NB4 (cell line): ENCODE measurements at regions not wholly inside any gene's neighbourhood (a gene's known extent, or its start where the extent isn't known, plus 50 kb on each side); places are given as distances from the start of the nearest gene placed in this dataset.

ENCODE experiments used
- DNase-seq: peaks from one replicate; pipeline ENCODE4 v3.0.0; 2010; ENCODE audit warnings: low read depth
- H3K4me3 ChIP-seq: one replicate; pipeline ENCODE4 v1.5.1; 2011; ENCODE audit warnings: mild to moderate bottlenecking, low read depth, low read length, moderate library complexity
- CTCF ChIP-seq: IDR thresholded peaks from one replicate; pipeline ENCODE4 v1.5.1; 2012; ENCODE audit warnings: low read depth, low read length
- MYC ChIP-seq: IDR thresholded peaks from 2 replicates; pipeline ENCODE4 v1.6.1; 2011; ENCODE audit warnings: low read depth, low read length
- POLR2A ChIP-seq: IDR thresholded peaks from 2 replicates; pipeline ENCODE4 v1.6.1; 2011; ENCODE audit warnings: mild to moderate bottlenecking; ENCODE audit not compliant: insufficient read length; ENCODE audit errors: extremely low read depth
- TF ChIP-seq, protein P1 (sequence below): IDR thresholded peaks from 2 replicates; pipeline ENCODE4 v1.6.1; 2011; ENCODE audit warnings: low read depth, low read length

GRCh38 chr5:89597878-89598277, 714.9 kb upstream of the MEF2C start:
- DNase-seq, result no peak
- TF ChIP-seq, protein P1, sequence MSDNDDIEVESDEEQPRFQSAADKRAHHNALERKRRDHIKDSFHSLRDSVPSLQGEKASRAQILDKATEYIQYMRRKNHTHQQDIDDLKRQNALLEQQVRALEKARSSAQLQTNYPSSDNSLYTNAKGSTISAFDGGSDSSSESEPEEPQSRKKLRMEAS, result no peak
- no peak for TF ChIP-seq MYC
- no peak for TF ChIP-seq CTCF
- no peak for TF ChIP-seq POLR2A
- H3K4me3 ChIP-seq, result no peak overlapping the region

GRCh38 chr5:89596821-89597220, 713.8 kb upstream of the MEF2C start:
- no peak overlapping the region for H3K4me3 ChIP-seq
- TF ChIP-seq MYC (no peak), CTCF (no peak), POLR2A (no peak)
- TF ChIP-seq, protein P1, result no peak
- no peak for DNase-seq

GRCh38 chr5:89595056-89595455, 712.1 kb upstream of the MEF2C start:
- H3K4me3 ChIP-seq, result no peak overlapping the region
- DNase-seq, result no peak
- TF ChIP-seq POLR2A (no peak), CTCF (no peak), MYC (no peak)
- TF ChIP-seq, protein P1, result no peak

DNA sequence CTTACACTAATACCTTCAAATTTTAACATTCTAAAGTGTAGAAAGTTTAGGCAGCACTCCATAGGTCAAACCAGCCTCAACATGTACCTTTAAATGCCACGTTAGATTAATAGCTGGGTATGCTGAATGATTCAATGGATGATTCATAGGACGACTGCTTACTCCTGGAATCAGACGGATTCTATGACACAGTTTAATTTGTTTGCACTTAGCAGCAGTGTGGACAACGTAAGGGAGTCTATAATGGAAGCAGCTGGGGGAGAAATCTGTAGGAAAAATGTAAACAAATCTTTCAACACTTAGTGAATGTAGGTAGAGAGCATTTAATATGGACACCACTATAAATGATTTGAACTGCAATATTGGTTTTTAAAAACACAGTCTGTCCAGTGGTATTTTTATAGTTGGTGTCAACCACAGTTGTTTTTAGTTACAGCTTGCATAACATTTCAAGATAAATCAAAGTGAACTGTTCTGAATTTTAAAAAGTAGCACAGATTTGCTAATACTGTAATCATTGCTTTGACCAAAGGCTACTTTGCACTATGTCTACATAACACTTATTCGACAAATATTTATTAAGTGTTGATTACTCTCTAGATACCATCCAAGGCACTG, 701.5 kb upstream of the MEF2C start:
- TF ChIP-seq, protein P1, result no peak
- TF ChIP-seq MYC (no peak), POLR2A (no peak), CTCF (no peak)
- DNase-seq, result no peak
- no peak overlapping the region for H3K4me3 ChIP-seq

GRCh38 chr5:89583534-89583933, 700.5 kb upstream of the MEF2C start:
- H3K4me3 ChIP-seq, result no peak overlapping the region
- no peak for DNase-seq
- TF ChIP-seq, protein P1, result no peak
- TF ChIP-seq CTCF, result no peak
- TF ChIP-seq MYC, result no peak
- TF ChIP-seq POLR2A, result no peak

DNA sequence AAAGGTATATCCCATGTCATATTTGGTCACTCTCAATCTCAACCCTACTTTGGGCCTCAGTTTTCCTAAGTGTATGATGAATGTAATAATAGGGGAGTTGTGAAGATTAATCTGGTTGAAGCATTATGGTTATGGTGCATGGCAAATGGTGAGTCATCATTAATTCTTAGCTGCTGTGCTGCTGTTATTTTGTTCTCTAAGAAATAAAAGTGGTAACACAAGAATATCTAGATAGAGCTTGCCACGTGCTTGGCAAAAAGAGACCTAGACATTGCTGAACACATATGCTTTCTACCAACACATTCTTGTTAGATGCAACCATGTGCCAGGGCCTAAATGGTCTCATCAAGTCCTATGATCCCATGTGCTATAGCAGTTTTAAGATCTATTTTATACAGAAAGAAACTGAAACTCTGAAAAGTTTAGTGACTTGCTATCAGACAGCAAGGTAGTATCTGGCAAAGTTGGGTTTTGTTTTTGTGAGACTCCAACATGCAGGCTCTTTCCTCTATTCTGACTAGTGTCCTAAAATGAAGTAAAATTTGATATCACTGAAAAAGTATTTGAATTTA, 699.9 kb upstream of the MEF2C start:
- TF ChIP-seq, protein P1, result peak; percentile 16; the same call in 1 of the 2 replicates
- TF ChIP-seq CTCF (no peak), POLR2A (no peak), MYC (no peak)
- no peak for DNase-seq
- H3K4me3 ChIP-seq, result no peak overlapping the region
